Lower leg skin (tissue), 3 donors: ENCODE measurements at regions not wholly inside any gene's neighbourhood (a gene's known extent, or its start where the extent isn't known, plus 50 kb on each side); places are given as distances from the start of the nearest gene placed in this dataset.

Experiments used
- CTCF ChIP-seq, 3 donors: fragments of 450-650 bp; IDR thresholded peaks; one replicate each; pipeline ENCODE4 v1.5.1; 2016; ENCODE audit warnings: antibody characterized with exemption in 3 of 3, mild to moderate bottlenecking in 3 of 3, moderate library complexity in 2 of 3
- POLR2A ChIP-seq, 2 donors: fragments of 450-650 bp; IDR thresholded peaks; one replicate each; pipeline ENCODE4 v1.6.1; 2016 to 2017; ENCODE audit warnings: antibody characterized with exemption in 2 of 2, mild to moderate bottlenecking in 1 of 2, moderate library complexity in 1 of 2

GRCh38 chr14:106642090-106642489 is 1115.7 kb downstream of the TMEM121 start:
- TF ChIP-seq CTCF (IDR thresholded peaks at IDR 0.05) (no peak), POLR2A (IDR thresholded peaks at IDR 0.05) (no peak)
